ENCODE measurements at regions not wholly inside any gene's neighbourhood (a gene's known extent, or its start where the extent isn't known, plus 50 kb on each side); places are given as distances from the start of the nearest gene placed in this dataset.

- no peak for TF ChIP-seq CTCF (IDR thresholded peaks at IDR 0.05)
- TF ChIP-seq POLR2A (IDR thresholded peaks at IDR 0.05) = no peak
Measured at GRCh38 chr1:83023212-83023611, 975.7 kb downstream of the TTLL7 start.
